ENCODE measurements at regions not wholly inside any gene's neighbourhood (a gene's known extent, or its start where the extent isn't known, plus 50 kb on each side); places are given as distances from the start of the nearest gene placed in this dataset.

GRCh38 chr1:184300446-184300845 lies 86.4 kb upstream of the C1orf21 start:
- no peak for DNase-seq (ENCODE audit: low spot score in 2 of 2)
- H3K9me3 ChIP-seq = no peaks in the 10 kb centered on the region
- TF ChIP-seq CTCF (IDR thresholded peaks at IDR 0.05) (no peak), POLR2A (IDR thresholded peaks at IDR 0.05) (no peak), POLR2AphosphoS5 (IDR thresholded peaks at IDR 0.05) (no peak)
- no peaks in the 10 kb centered on the region for H3K27me3 ChIP-seq
- H3K27ac ChIP-seq = no peak overlapping the region
- intact Hi-C loops (cut with DNase I; ENCODE audit: low total_unique reads) = no loop called here
- no peaks in the 10 kb centered on the region for H3K36me3 ChIP-seq
- H3K4me3 ChIP-seq = no peak overlapping the region
- no peaks in the 10 kb centered on the region for H3K4me1 ChIP-seq

GRCh38 chr1:184301227-184301626 lies 85.6 kb upstream of the C1orf21 start:
- no peak overlapping the region for H3K4me3 ChIP-seq
- DNase-seq (ENCODE audit: low spot score in 2 of 2) = no peak
- no peaks in the 10 kb centered on the region for H3K9me3 ChIP-seq
- intact Hi-C loops (cut with DNase I; ENCODE audit: low total_unique reads) = no loop called here
- TF ChIP-seq CTCF (IDR thresholded peaks at IDR 0.05) = no peak
- TF ChIP-seq POLR2AphosphoS5 (IDR thresholded peaks at IDR 0.05) = no peak
- TF ChIP-seq POLR2A (IDR thresholded peaks at IDR 0.05) = no peak
- H3K27me3 ChIP-seq = no peaks in the 10 kb centered on the region
- no peaks in the 10 kb centered on the region for H3K36me3 ChIP-seq
- no peak overlapping the region for H3K27ac ChIP-seq
- no peaks in the 10 kb centered on the region for H3K4me1 ChIP-seq

GRCh38 chr1:184302346-184302745 lies 84.5 kb upstream of the C1orf21 start:
- Histone ChIP-seq H3K36me3 (no peaks in the 10 kb centered on the region), H3K27ac (no peak overlapping the region), H3K27me3 (no peaks in the 10 kb centered on the region), H3K4me1 (no peaks in the 10 kb centered on the region), H3K9me3 (no peaks in the 10 kb centered on the region), H3K4me3 (no peak overlapping the region)
- no peak for DNase-seq (ENCODE audit: low spot score in 2 of 2)
- intact Hi-C loops (cut with DNase I; ENCODE audit: low total_unique reads) = no loop called here
- TF ChIP-seq POLR2A (IDR thresholded peaks at IDR 0.05) (no peak), CTCF (IDR thresholded peaks at IDR 0.05) (no peak), POLR2AphosphoS5 (IDR thresholded peaks at IDR 0.05) (no peak)

GRCh38 chr1:184310157-184310819 lies 76.5 kb upstream of the C1orf21 start:
- H3K9me3 ChIP-seq = no peaks in the 10 kb centered on the region
- no peak overlapping the region for H3K4me3 ChIP-seq
- H3K27ac ChIP-seq = no peak overlapping the region
- H3K4me1 ChIP-seq = no peaks in the 10 kb centered on the region
- no peaks in the 10 kb centered on the region for H3K36me3 ChIP-seq
- no peaks in the 10 kb centered on the region for H3K27me3 ChIP-seq
- intact Hi-C loops (cut with DNase I; ENCODE audit: low total_unique reads) = no loop called here
- DNase-seq (ENCODE audit: low spot score in 2 of 2) = no peak
- no peak for TF ChIP-seq POLR2AphosphoS5 (IDR thresholded peaks at IDR 0.05)
- TF ChIP-seq POLR2A (IDR thresholded peaks at IDR 0.05) = no peak
- TF ChIP-seq CTCF (IDR thresholded peaks at IDR 0.05) = no peak

GRCh38 chr1:184311580-184311979 lies 75.2 kb upstream of the C1orf21 start:
- Histone ChIP-seq H3K27me3 (no peaks in the 10 kb centered on the region), H3K27ac (no peak overlapping the region), H3K4me3 (no peak overlapping the region), H3K36me3 (no peaks in the 10 kb centered on the region), H3K9me3 (no peaks in the 10 kb centered on the region), H3K4me1 (no peaks in the 10 kb centered on the region)
- no peak for TF ChIP-seq POLR2AphosphoS5 (IDR thresholded peaks at IDR 0.05)
- TF ChIP-seq POLR2A (IDR thresholded peaks at IDR 0.05) = no peak
- no peak for TF ChIP-seq CTCF (IDR thresholded peaks at IDR 0.05)
- intact Hi-C loops (cut with DNase I; ENCODE audit: low total_unique reads) = no loop called here
- DNase-seq (ENCODE audit: low spot score in 2 of 2) = no peak

Measured in breast epithelium (tissue), 4 donors.